ENCODE measurements at regions not wholly inside any gene's neighbourhood (a gene's known extent, or its start where the extent isn't known, plus 50 kb on each side); places are given as distances from the start of the nearest gene placed in this dataset.
"Not testable (repeated sequence)": the region's sequence is repeated elsewhere in the genome, so short reads cannot be mapped to it uniquely, and the experiment has no call there.

DNA sequence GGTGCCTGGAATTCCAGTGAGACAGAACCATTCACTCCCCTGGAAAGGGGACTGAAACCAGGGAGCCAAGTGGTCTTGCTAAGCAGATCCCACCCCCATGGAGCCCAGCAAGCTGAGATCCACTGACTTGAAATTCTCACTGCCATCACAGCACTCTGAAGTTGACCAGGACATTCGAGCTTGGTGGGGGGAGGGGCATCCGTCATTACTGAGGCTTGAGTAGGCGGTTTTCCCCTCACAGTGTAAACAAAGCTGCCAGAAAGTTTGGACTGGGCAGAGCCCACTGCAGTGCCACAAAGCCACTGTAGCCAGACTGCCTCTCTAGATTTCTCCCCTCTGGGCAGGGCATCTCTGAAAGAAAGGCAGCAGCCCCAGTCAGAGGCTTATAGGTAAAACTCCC is 623.9 kb upstream of the CCDC179 start:
- H3K36me3 ChIP-seq (ENCODE audit: insufficient read depth, low read length); H3K27me3 ChIP-seq (ENCODE audit: insufficient read depth, low read length); H3K4me1 ChIP-seq (ENCODE audit: insufficient read depth, low read length); H3K27ac ChIP-seq (ENCODE audit: low read depth, low read length); H3K4me3 ChIP-seq (ENCODE audit: low read length); H3K9me3 ChIP-seq (ENCODE audit: insufficient read depth, low read depth, low read length); H3K9ac ChIP-seq (ENCODE audit: low read depth, low read length): not testable (repeated sequence)
- WGBS = 58% methylated on average over 3 of the region's 3 CpGs

DNA sequence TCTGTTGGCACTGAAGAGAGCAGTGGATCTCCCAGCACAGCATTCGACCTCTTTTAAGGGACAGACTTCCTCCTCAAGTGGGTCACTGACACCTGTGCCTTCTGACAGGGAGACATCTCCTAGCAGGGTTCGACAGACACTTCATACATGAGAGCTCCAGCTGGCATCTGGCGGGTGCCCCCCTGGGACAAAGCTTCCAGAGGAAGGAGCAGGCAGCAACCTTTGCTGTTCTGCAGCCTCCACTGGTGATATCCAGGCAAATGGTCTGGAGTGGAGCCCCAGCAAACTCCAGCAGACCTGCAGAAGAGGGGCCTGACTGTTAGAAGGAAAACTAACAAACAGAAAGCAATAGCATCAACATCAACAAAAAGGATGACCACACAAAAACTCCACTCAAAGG is 624.3 kb upstream of the CCDC179 start:
- peaks cover 12% of the 10 kb centered on the region; the same call in 1 of the 2 replicates for H3K9me3 ChIP-seq (ENCODE audit: insufficient read depth, low read depth, low read length)
- H3K36me3 ChIP-seq (ENCODE audit: insufficient read depth, low read length) = not testable (repeated sequence)
- WGBS = 90% methylated on average over 3 of the region's 3 CpGs

DNA sequence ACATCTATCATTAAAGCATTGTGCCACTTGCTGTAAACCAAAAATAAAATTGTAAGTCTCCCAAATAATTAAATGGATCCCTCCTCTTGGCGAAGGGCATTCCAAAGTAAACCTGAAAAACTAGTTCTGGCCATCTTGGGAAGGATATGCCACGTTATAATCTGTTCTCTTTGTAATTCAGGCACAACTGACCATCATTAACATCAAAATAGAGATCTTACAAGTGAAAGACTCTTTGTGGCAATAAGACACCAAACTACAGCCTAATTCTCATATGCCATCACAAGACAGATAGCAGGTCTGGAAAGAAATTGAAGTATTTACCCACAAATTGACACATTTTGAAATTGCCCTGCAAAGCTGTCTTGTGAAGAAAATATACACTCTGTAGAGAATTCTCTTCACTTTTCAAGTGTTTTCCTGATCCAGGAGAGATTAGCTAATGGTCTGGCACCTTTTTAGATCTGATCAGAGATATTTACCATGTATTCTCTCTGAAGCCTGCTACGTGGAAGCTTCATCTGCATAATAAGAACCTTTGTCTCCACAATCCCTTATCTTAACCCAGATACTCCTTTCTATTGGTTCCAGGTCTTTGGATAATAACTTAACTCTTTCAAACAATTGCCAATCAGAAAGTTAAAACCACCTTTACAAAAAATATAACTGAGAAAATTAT is 630.4 kb upstream of the CCDC179 start:
- Histone ChIP-seq H3K4me3 (ENCODE audit: low read length) (no peak overlapping the region), H3K9ac (ENCODE audit: low read depth, low read length) (no peak overlapping the region), H3K27ac (ENCODE audit: low read depth, low read length) (peak overlapping the region; percentile 86), H3K36me3 (ENCODE audit: insufficient read depth, low read length) (no peaks in the 10 kb centered on the region), H3K4me1 (ENCODE audit: insufficient read depth, low read length) (peaks cover 15% of the 10 kb centered on the region), H3K27me3 (ENCODE audit: insufficient read depth, low read length) (no peaks in the 10 kb centered on the region), H3K9me3 (ENCODE audit: insufficient read depth, low read depth, low read length) (peaks cover 18% of the 10 kb centered on the region; the same call in 1 of the 2 replicates)
- 66% methylated on average over 3 of the region's 3 CpGs for WGBS

More for the DNA sequence above, 624.3 kb upstream of the CCDC179 start:
- H3K4me1 ChIP-seq (ENCODE audit: insufficient read depth, low read length); H3K27me3 ChIP-seq (ENCODE audit: insufficient read depth, low read length); H3K27ac ChIP-seq (ENCODE audit: low read depth, low read length); H3K9ac ChIP-seq (ENCODE audit: low read depth, low read length); H3K4me3 ChIP-seq (ENCODE audit: low read length): not testable (repeated sequence)

DNA sequence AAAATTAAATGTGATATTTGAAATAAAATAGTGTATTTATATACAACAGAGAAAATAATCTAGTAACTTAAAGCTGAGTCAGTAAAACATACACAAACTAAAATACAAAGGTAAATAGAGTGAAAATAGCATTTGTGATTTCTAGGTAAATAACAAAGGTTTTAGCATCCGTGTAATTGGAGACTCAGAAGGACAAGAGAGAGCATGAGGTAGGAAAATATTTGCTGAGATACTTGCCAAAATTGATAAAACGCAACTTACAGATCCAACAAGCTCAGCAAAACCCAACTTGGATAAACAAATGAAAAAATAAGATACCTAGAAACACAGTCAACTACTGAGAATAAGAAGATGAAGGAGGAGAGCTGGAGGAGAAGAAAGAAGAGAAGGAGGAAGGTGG is 634.7 kb upstream of the CCDC179 start:
- H3K36me3 ChIP-seq (ENCODE audit: insufficient read depth, low read length) = no peaks in the 10 kb centered on the region
- no peak overlapping the region for H3K4me3 ChIP-seq (ENCODE audit: low read length)
- peaks cover 21% of the 10 kb centered on the region for H3K4me1 ChIP-seq (ENCODE audit: insufficient read depth, low read length)
- WGBS = 89% methylated on average over 1 of the region's 2 CpGs
- H3K27ac ChIP-seq (ENCODE audit: low read depth, low read length) = no peak overlapping the region
- H3K9me3 ChIP-seq (ENCODE audit: insufficient read depth, low read depth, low read length) = 0 out of 2 replicates have a peak, but pooled peaks cover 2% of the 10 kb centered on the region
- H3K27me3 ChIP-seq (ENCODE audit: insufficient read depth, low read length) = no peaks in the 10 kb centered on the region
- H3K9ac ChIP-seq (ENCODE audit: low read depth, low read length) = no peak overlapping the region

DNA sequence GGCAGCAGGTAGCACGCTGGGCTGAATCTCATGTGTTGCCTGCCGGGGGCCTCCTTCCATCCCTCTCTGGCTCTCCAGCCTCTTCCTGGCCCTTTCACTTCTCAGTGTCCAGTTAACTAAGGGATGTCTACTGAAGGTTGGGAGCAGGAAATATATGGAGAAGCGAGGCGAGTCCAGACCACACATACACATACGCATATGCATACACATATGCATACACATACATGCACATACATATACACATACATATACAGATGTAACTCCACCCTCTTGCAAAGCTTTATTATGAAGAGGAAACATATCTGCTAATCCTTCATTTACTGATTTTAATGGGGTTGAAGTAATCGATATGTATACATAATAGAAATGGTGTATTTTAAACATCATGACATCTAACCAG is 636.1 kb upstream of the CCDC179 start:
- no peak overlapping the region for H3K27ac ChIP-seq (ENCODE audit: low read depth, low read length)

DNA sequence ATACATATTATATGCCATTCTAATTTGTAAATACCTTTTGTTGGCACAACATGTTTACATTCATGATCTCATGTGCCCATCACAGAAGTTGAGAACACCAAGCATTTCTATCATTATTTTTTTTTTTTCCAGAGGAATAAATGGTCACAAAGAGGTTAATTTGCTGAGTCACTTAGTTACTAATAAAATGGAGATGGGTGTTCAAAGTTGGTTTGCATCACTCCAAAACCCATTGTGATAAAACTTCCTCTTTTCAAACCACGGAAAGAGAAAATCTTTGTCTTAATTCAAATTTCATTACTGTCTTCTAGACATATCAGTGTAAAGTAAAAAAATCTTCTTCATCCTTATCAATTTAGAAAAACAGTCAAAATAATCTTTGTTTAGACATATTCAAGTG is 636.8 kb upstream of the CCDC179 start:
- no peaks in the 10 kb centered on the region for H3K27me3 ChIP-seq (ENCODE audit: insufficient read depth, low read length)
- WGBS = 100% methylated on average over 1 of the region's 1 CpG

More for the DNA sequence above, 636.1 kb upstream of the CCDC179 start:
- Histone ChIP-seq H3K9ac (ENCODE audit: low read depth, low read length) (no peak overlapping the region), H3K27me3 (ENCODE audit: insufficient read depth, low read length) (no peaks in the 10 kb centered on the region), H3K36me3 (ENCODE audit: insufficient read depth, low read length) (no peaks in the 10 kb centered on the region), H3K4me3 (ENCODE audit: low read length) (no peak overlapping the region), H3K9me3 (ENCODE audit: insufficient read depth, low read depth, low read length) (no peaks in the 10 kb centered on the region), H3K4me1 (ENCODE audit: insufficient read depth, low read length) (peaks cover 18% of the 10 kb centered on the region)
- 73% methylated on average over 5 of the region's 6 CpGs for whole genome bisulfite sequencing

DNA sequence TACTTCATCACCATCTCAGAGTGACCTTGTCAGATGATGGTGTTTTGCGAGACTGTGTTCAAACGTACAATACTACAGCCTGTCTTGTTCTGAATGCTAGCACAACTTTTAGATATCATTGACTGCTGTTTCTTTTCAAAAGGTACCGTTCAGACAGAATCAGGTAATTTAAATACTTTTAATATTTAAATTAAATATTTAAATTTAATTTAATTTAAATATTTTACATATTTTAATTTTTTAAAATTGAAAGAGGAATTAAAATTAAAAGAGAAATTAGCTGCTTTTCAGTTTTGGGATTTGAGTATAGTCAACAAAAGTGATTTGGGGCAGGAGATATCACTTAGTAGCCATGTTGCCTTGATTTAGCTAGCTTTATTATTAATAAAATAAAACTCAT is 642.1 kb upstream of the CCDC179 start:
- Histone ChIP-seq H3K4me1 (ENCODE audit: insufficient read depth, low read length) (peaks cover 10% of the 10 kb centered on the region; the same call in 1 of the 2 replicates), H3K4me3 (ENCODE audit: low read length) (no peak overlapping the region), H3K9me3 (ENCODE audit: insufficient read depth, low read depth, low read length) (no peaks in the 10 kb centered on the region), H3K36me3 (ENCODE audit: insufficient read depth, low read length) (no peaks in the 10 kb centered on the region), H3K27ac (ENCODE audit: low read depth, low read length) (no peak overlapping the region), H3K9ac (ENCODE audit: low read depth, low read length) (no peak overlapping the region), H3K27me3 (ENCODE audit: insufficient read depth, low read length) (no peaks in the 10 kb centered on the region)
- 95% methylated on average over 2 of the region's 3 CpGs for WGBS

More for the DNA sequence above, 636.8 kb upstream of the CCDC179 start:
- Histone ChIP-seq H3K27ac (ENCODE audit: low read depth, low read length) (no peak overlapping the region), H3K36me3 (ENCODE audit: insufficient read depth, low read length) (no peaks in the 10 kb centered on the region), H3K4me3 (ENCODE audit: low read length) (no peak overlapping the region), H3K9me3 (ENCODE audit: insufficient read depth, low read depth, low read length) (no peaks in the 10 kb centered on the region), H3K4me1 (ENCODE audit: insufficient read depth, low read length) (peaks cover 14% of the 10 kb centered on the region), H3K9ac (ENCODE audit: low read depth, low read length) (no peak overlapping the region)

DNA sequence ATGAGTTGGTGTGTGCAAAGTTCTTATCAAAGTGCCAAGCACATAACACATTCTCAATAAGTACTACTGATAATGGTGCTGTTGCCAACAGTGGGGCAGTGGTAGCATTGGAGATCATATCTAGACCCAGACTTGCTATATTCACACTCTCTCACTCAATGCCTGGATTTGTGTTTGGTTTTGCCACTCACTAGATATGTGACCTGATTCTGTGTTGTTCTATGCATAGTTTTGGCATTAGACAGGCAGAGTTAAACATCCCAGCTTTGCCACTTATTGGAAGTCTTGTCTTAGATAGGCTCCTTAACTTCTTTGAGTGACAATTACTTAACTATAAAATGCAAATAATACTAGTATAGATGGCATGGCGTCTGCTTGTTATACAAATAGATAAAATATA is 642.6 kb upstream of the CCDC179 start:
- Histone ChIP-seq H3K27me3 (ENCODE audit: insufficient read depth, low read length) (no peaks in the 10 kb centered on the region), H3K9ac (ENCODE audit: low read depth, low read length) (no peak overlapping the region), H3K27ac (ENCODE audit: low read depth, low read length) (no peak overlapping the region), H3K36me3 (ENCODE audit: insufficient read depth, low read length) (no peaks in the 10 kb centered on the region), H3K9me3 (ENCODE audit: insufficient read depth, low read depth, low read length) (no peaks in the 10 kb centered on the region), H3K4me3 (ENCODE audit: low read length) (no peak overlapping the region), H3K4me1 (ENCODE audit: insufficient read depth, low read length) (peaks cover 8% of the 10 kb centered on the region; the same call in 1 of the 2 replicates)
- WGBS = no CpG with 5 or more reads among the region's 1 CpG

DNA sequence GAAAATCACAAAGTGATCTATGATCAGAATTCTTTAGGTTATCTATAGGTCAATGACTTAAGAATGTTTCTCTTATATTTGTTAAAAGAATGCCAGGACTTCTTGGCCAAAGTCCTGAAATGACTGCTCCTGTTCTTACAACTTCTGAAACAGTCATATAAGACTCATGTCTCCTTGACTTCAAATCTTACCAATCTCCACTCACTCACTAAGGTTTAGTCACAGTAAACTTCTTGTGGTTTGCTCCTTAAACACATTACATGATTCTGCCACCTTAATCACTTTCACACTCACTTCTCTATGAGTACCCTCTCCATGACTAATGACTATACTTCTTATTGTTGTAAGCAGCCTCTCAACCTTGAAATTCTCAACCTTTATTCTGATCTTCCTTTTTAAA is 648.7 kb upstream of the CCDC179 start:
- H3K27me3 ChIP-seq (ENCODE audit: insufficient read depth, low read length) = no peaks in the 10 kb centered on the region
- H3K4me1 ChIP-seq (ENCODE audit: insufficient read depth, low read length) = no peaks in the 10 kb centered on the region
- no peaks in the 10 kb centered on the region for H3K9me3 ChIP-seq (ENCODE audit: insufficient read depth, low read depth, low read length)
- H3K27ac ChIP-seq (ENCODE audit: low read depth, low read length) = no peak overlapping the region
- H3K9ac ChIP-seq (ENCODE audit: low read depth, low read length) = no peak overlapping the region
- no peaks in the 10 kb centered on the region for H3K36me3 ChIP-seq (ENCODE audit: insufficient read depth, low read length)
- H3K4me3 ChIP-seq (ENCODE audit: low read length) = no peak overlapping the region

DNA sequence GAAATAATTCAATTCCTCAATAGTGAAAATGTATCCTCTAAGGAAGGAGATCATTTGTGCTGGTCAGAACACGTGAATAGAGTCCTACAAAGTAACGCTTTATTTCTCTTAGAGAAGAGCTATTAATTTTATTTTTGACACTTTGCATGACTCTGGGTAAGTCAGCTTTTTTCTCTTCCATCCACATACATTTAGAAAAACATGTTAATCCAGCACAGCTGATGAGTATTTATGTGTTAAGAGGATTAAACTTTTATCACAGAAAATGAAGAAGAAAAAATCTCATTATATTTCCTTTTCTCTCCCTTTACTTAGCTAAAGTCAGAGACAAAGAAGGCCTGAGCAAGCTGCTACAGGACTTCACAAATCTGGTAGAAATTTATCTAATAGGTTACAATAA is 649.5 kb upstream of the CCDC179 start:
- no peak overlapping the region for H3K4me3 ChIP-seq (ENCODE audit: low read length)
- no peak overlapping the region for H3K9ac ChIP-seq (ENCODE audit: low read depth, low read length)
- H3K27ac ChIP-seq (ENCODE audit: low read depth, low read length) = no peak overlapping the region
- no peaks in the 10 kb centered on the region for H3K27me3 ChIP-seq (ENCODE audit: insufficient read depth, low read length)
- H3K36me3 ChIP-seq (ENCODE audit: insufficient read depth, low read length) = no peaks in the 10 kb centered on the region
- no peaks in the 10 kb centered on the region for H3K4me1 ChIP-seq (ENCODE audit: insufficient read depth, low read length)
- 80% methylated on average over 1 of the region's 2 CpGs for WGBS
- no peaks in the 10 kb centered on the region for H3K9me3 ChIP-seq (ENCODE audit: insufficient read depth, low read depth, low read length)

DNA sequence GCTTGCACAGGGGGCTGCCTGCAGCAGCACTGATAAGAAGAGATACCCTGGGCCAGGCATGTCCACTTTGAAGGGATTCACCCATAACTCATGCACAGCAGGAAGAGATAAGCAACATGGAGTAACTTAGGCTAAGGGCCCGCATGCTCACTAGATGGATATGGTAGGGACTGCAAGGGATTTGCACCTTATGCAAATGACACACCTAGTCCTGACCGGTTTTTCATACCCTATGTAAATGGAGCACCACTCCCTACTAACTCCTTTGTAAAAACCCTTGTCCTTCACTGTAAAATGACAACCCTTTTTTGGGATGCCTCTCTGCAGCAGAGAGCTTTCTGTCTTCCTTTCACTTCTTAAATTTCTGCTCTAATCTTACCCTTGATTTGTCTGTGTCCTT is 658.9 kb upstream of the CCDC179 start:
- Histone ChIP-seq H3K27ac (ENCODE audit: low read depth, low read length) (no peak overlapping the region), H3K27me3 (ENCODE audit: insufficient read depth, low read length) (no peaks in the 10 kb centered on the region), H3K9ac (ENCODE audit: low read depth, low read length) (no peak overlapping the region), H3K9me3 (ENCODE audit: insufficient read depth, low read depth, low read length) (no peaks in the 10 kb centered on the region), H3K4me3 (ENCODE audit: low read length) (no peak overlapping the region), H3K36me3 (ENCODE audit: insufficient read depth, low read length) (no peaks in the 10 kb centered on the region), H3K4me1 (ENCODE audit: insufficient read depth, low read length) (no peaks in the 10 kb centered on the region)
- 54% methylated on average over 2 of the region's 2 CpGs for WGBS
